PC-3 (cell line): ENCODE measurements at regions not wholly inside any gene's neighbourhood (a gene's known extent, or its start where the extent isn't known, plus 50 kb on each side); places are given as distances from the start of the nearest gene placed in this dataset.

Experiments used
- ATAC-seq: fragments of 200-7000 bp; cut with Tn5 transposase; 2 replicates; pipeline ENCODE4 v1.9.1; 2020; ENCODE audit warnings: mild to moderate bottlenecking, moderate library complexity
- BruUV-seq: library from RNA; stranded (reverse); fragments of 400-500 nt; replicated peaks from 2 replicates; lab custom pipeline; 2021; lab: Mats Ljungman, UMichigan
- CTCF ChIA-PET: fragments of 300-600 bp; sonication (Branson Sonifier 250); formaldehyde crosslinking; loops from one replicate; lab custom pipeline; 2022; ENCODE audit warnings: antibody characterized with exemption; lab: Charles Lee
- POLR2A ChIA-PET: fragments of 300-600 bp; sonication (Branson Sonifier 250); formaldehyde crosslinking; loops from one replicate; lab custom pipeline; 2022; ENCODE audit warnings: antibody characterized with exemption; ENCODE audit not compliant: unreplicated experiment; lab: Charles Lee
- DNase-seq: peaks from one replicate; pipeline ENCODE4 v3.0.0-alpha.2; 2015
- H2AFZ ChIP-seq: fragments of 300-600 bp; sonication (generic); 2 replicates; pipeline ENCODE4 v1.6.0; 2016; ENCODE audit warnings: antibody characterized with exemption, low read length
- H3F3A ChIP-seq: fragments of 300-600 bp; sonication (generic); one replicate; pipeline ENCODE4 v1.6.0; 2017; ENCODE audit warnings: antibody characterized with exemption, low read length, control low read depth, mild to moderate bottlenecking; ENCODE audit not compliant: unreplicated experiment
- H3K27ac ChIP-seq: fragments of 300-600 bp; sonication (generic); 2 replicates; pipeline ENCODE4 v1.5.1; 2016; ENCODE audit warnings: mild to moderate bottlenecking, low read length
- H3K27me3 ChIP-seq: fragments of 300-600 bp; sonication (generic); 2 replicates; pipeline ENCODE4 v1.6.1; 2016; ENCODE audit warnings: low read length, mixed read lengths
- H3K36me3 ChIP-seq: fragments of 300-600 bp; sonication (generic); 2 replicates; pipeline ENCODE4 v1.6.1; 2016; ENCODE audit warnings: low read depth, mixed run types, low read length, mixed read lengths
- H3K4me1 ChIP-seq: fragments of 300-600 bp; sonication (generic); 2 replicates; pipeline ENCODE4 v1.5.1; 2016; ENCODE audit warnings: low read length; ENCODE audit not compliant: insufficient read depth
- H3K4me2 ChIP-seq: fragments of 300-600 bp; sonication (generic); 2 replicates; pipeline ENCODE4 v1.6.0; 2016; ENCODE audit warnings: low read length
- H3K4me3 ChIP-seq: fragments of 300-600 bp; sonication (generic); 2 replicates; pipeline ENCODE4 v1.5.1; 2016; ENCODE audit warnings: mild to moderate bottlenecking, low read length, mixed read lengths
- H3K79me2 ChIP-seq: fragments of 300-600 bp; sonication (generic); 2 replicates; pipeline ENCODE4 v1.6.1; 2017; ENCODE audit warnings: low read length, mixed read lengths
- H3K9ac ChIP-seq: fragments of 300-600 bp; sonication (generic); 2 replicates; pipeline ENCODE4 v1.6.0; 2016; ENCODE audit warnings: mild to moderate bottlenecking, low read length
- H3K9me2 ChIP-seq: fragments of 300-600 bp; sonication (generic); replicated peaks from 2 replicates; pipeline ENCODE4 v1.6.1; 2016; ENCODE audit warnings: mixed run types, low read length, mixed read lengths
- H3K9me3 ChIP-seq: fragments of 300-600 bp; sonication (generic); 2 replicates; pipeline ENCODE4 v1.6.1; 2016; ENCODE audit warnings: low read length, mixed read lengths
- H4K20me1 ChIP-seq: fragments of 300-600 bp; sonication (generic); 2 replicates; pipeline ENCODE4 v1.6.1; 2016; ENCODE audit warnings: low read length, mixed read lengths
- EZH2 ChIP-seq: fragments of 300-600 bp; sonication (generic); IDR thresholded peaks from one replicate; pipeline ENCODE4 v1.6.1; 2017; ENCODE audit warnings: antibody characterized with exemption, mild to moderate bottlenecking, low read length; ENCODE audit not compliant: unreplicated experiment
- EZH2phosphoT487 ChIP-seq: fragments of 300-600 bp; sonication (generic); IDR thresholded peaks from 2 replicates; pipeline ENCODE4 v1.6.1; 2018; ENCODE audit warnings: mild to moderate bottlenecking, antibody characterized with exemption, low read length, borderline replicate concordance
- intact Hi-C: fragments of 100-400 bp; cut with micrococcal nuclease; formaldehyde crosslinking; loops from 2 replicates; pipeline ENCODE4 v1.9.0; 2023
- TF ChIP-seq, protein P1 (sequence below): fragments of 300-600 bp; sonication (generic); conservative IDR thresholded peaks from 2 replicates; pipeline ENCODE4 v1.5.1; 2017; ENCODE audit warnings: antibody characterized with exemption, low read depth, mild to moderate bottlenecking, low read length

- H2AFZ ChIP-seq, result no peak overlapping the region
- no peaks in the 10 kb centered on the region for H3K9me2 ChIP-seq
- H3K4me3 ChIP-seq, result no peak overlapping the region
- intact Hi-C loops, result no loop called here
- no peaks in the 10 kb centered on the region for H3K36me3 ChIP-seq
- DNase-seq (no peak), ATAC-seq (no peak)
- ChIA-PET POLR2A (no interaction called here), CTCF (no interaction called here)
- no peaks in the 10 kb centered on the region for H4K20me1 ChIP-seq
- H3K9ac ChIP-seq, result no peak overlapping the region
- no peaks in the 10 kb centered on the region for H3K9me3 ChIP-seq
- no peak overlapping the region for H3K4me2 ChIP-seq
- no peaks in the 10 kb centered on the region for H3F3A ChIP-seq
- no TSS peak for BruUV-seq
- H3K4me1 ChIP-seq, result no peaks in the 10 kb centered on the region
- TF ChIP-seq EZH2 (no peak), EZH2phosphoT487 (no peak)
- TF ChIP-seq, protein P1, sequence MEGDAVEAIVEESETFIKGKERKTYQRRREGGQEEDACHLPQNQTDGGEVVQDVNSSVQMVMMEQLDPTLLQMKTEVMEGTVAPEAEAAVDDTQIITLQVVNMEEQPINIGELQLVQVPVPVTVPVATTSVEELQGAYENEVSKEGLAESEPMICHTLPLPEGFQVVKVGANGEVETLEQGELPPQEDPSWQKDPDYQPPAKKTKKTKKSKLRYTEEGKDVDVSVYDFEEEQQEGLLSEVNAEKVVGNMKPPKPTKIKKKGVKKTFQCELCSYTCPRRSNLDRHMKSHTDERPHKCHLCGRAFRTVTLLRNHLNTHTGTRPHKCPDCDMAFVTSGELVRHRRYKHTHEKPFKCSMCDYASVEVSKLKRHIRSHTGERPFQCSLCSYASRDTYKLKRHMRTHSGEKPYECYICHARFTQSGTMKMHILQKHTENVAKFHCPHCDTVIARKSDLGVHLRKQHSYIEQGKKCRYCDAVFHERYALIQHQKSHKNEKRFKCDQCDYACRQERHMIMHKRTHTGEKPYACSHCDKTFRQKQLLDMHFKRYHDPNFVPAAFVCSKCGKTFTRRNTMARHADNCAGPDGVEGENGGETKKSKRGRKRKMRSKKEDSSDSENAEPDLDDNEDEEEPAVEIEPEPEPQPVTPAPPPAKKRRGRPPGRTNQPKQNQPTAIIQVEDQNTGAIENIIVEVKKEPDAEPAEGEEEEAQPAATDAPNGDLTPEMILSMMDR, result no peak
- H3K27me3 ChIP-seq, result no peaks in the 10 kb centered on the region
- H3K27ac ChIP-seq, result no peak overlapping the region
- no peaks in the 10 kb centered on the region for H3K79me2 ChIP-seq
These were observed 52.8 kb upstream of the PARVA start for GRCh38 chr11:12324585-12324984.
